KBM-7 (cell line): ENCODE measurements at regions not wholly inside any gene's neighbourhood (a gene's known extent, or its start where the extent isn't known, plus 50 kb on each side); places are given as distances from the start of the nearest gene placed in this dataset.

Experiments
- DNase-seq: peaks from one replicate; pipeline ENCODE4 v3.0.0-alpha.2; 2015
- in situ Hi-C: fragments of 300-500 bp; cut with MboI; formaldehyde crosslinking; loops from 2 replicates; pipeline ENCODE4 v1.14.3; 2020; ENCODE audit warnings: low sequenced_read_pairs, low pct_unique_long_range_greater_than_20kb, mixed read lengths

- in situ Hi-C loops: no loop called here
- DNase-seq: no peak
Observed at GRCh38 chr1:184141361-184141880, 89.9 kb downstream of the TSEN15 start.

GRCh38 chr1:184143449-184143848 is 91.9 kb downstream of the TSEN15 start:
- DNase-seq: peak; percentile 34
- in situ Hi-C loops: no loop called here

GRCh38 chr1:184145083-184145482 is 93.6 kb downstream of the TSEN15 start:
- in situ Hi-C loops: no loop called here
- no peak for DNase-seq

GRCh38 chr1:184146202-184146601 is 94.7 kb downstream of the TSEN15 start:
- no peak for DNase-seq
- in situ Hi-C loops: no loop called here

GRCh38 chr1:184150776-184151531 is 99.4 kb downstream of the TSEN15 start:
- in situ Hi-C loops: no loop called here
- no peak for DNase-seq

GRCh38 chr1:184152434-184152898 is 100.9 kb downstream of the TSEN15 start:
- peak; percentile 64 for DNase-seq
- in situ Hi-C loops: no loop called here

GRCh38 chr1:184152974-184153373 is 101.4 kb downstream of the TSEN15 start:
- in situ Hi-C loops: no loop called here
- no peak for DNase-seq

GRCh38 chr1:184153731-184154130 is 102.2 kb downstream of the TSEN15 start:
- no peak for DNase-seq
- in situ Hi-C loops: no loop called here

- in situ Hi-C loops: no loop called here
- no peak for DNase-seq
Observed at GRCh38 chr1:184156521-184157393, 105.2 kb downstream of the TSEN15 start.

GRCh38 chr1:184157394-184157742 is 105.8 kb downstream of the TSEN15 start:
- in situ Hi-C loops: no loop called here

GRCh38 chr1:184158896-184159681 is 107.6 kb downstream of the TSEN15 start:
- peak; percentile 49 for DNase-seq
- in situ Hi-C loops: no loop called here

More at GRCh38 chr1:184157394-184157742, 105.8 kb downstream of the TSEN15 start:
- no peak for DNase-seq

- in situ Hi-C loops: no loop called here
- no peak for DNase-seq
Observed at GRCh38 chr1:184160236-184160635, 108.7 kb downstream of the TSEN15 start.

- DNase-seq: no peak
- in situ Hi-C loops: no loop called here
Observed at GRCh38 chr1:184161071-184161698, 109.7 kb downstream of the TSEN15 start.

- no peak for DNase-seq
- in situ Hi-C loops: no loop called here
Observed at GRCh38 chr1:184162281-184162680, 110.8 kb downstream of the TSEN15 start.

- no peak for DNase-seq
- in situ Hi-C loops: no loop called here
Observed at GRCh38 chr1:184163674-184164465, 112.3 kb downstream of the TSEN15 start.

GRCh38 chr1:184164536-184164935 is 113.0 kb downstream of the TSEN15 start:
- no peak for DNase-seq
- in situ Hi-C loops: no loop called here

- in situ Hi-C loops: no loop called here
- no peak for DNase-seq
Observed at GRCh38 chr1:184166485-184166884, 115.0 kb downstream of the TSEN15 start.

GRCh38 chr1:184167352-184167751 is 115.8 kb downstream of the TSEN15 start:
- in situ Hi-C loops: no loop called here

More at GRCh38 chr1:184167352-184167751, 115.8 kb downstream of the TSEN15 start:
- DNase-seq: no peak
